ENCODE measurements at regions not wholly inside any gene's neighbourhood (a gene's known extent, or its start where the extent isn't known, plus 50 kb on each side); places are given as distances from the start of the nearest gene placed in this dataset.

DNA sequence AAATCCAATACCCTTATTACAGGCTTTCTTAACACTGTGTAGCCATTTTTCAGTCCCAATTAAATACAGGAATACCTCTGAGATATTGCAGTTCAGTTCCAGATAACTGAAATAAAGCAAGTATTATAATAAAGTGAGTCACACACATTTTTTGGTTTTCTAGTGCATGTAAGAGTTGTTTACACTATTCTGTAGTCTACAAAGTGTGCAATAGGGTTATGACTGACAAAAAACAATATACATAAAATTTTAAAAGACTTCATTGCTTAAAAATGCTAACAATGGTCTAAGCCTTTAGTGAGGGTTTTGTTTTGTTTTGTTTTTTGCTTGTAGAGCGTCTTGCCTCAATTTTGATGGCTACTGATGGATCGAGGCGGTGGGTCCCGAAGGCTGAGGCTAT lies 434.4 kb upstream of the NBEA start:
- Mint-ChIP-seq H3K4me1 (no peaks in the 10 kb centered on the region), H3K36me3 (peaks cover 0 to 9% (median 0%) of the 10 kb centered on the region in 3 donors), H3K27ac (no peak overlapping the region), H3K27me3 (ENCODE audit: low read depth in 3 of 3) (no peaks in the 10 kb centered on the region), H3K9me3 (peaks cover 2 to 58% (median 10%) of the 10 kb centered on the region in 6 donors), H3K4me3 (no peak overlapping the region)
- no peak for DNase-seq

- no peaks in the 10 kb centered on the region for H3K27me3 Mint-ChIP-seq (ENCODE audit: low read depth in 3 of 3)
- H3K9me3 Mint-ChIP-seq, result peaks cover under 1 to 41% (median 10%) of the 10 kb centered on the region in 6 donors
- peaks cover 0 to 9% (median 0%) of the 10 kb centered on the region in 3 donors for H3K36me3 Mint-ChIP-seq
- no peaks in the 10 kb centered on the region for H3K4me1 Mint-ChIP-seq
- no peak overlapping the region for H3K27ac Mint-ChIP-seq
- no peak for DNase-seq
- no peak overlapping the region for H3K4me3 Mint-ChIP-seq
Observed at GRCh38 chr13:34512817-34513216, 429.3 kb upstream of the NBEA start.

- no peak for DNase-seq
- Mint-ChIP-seq H3K4me1 (no peaks in the 10 kb centered on the region), H3K4me3 (no peak overlapping the region), H3K9me3 (peaks cover 0 to 40% (median 10%) of the 10 kb centered on the region in 6 donors), H3K36me3 (peaks cover 0 to 9% (median 0%) of the 10 kb centered on the region in 3 donors), H3K27me3 (ENCODE audit: low read depth in 3 of 3) (no peaks in the 10 kb centered on the region), H3K27ac (no peak overlapping the region)
Observed at GRCh38 chr13:34513526-34513925, 428.5 kb upstream of the NBEA start.

DNA sequence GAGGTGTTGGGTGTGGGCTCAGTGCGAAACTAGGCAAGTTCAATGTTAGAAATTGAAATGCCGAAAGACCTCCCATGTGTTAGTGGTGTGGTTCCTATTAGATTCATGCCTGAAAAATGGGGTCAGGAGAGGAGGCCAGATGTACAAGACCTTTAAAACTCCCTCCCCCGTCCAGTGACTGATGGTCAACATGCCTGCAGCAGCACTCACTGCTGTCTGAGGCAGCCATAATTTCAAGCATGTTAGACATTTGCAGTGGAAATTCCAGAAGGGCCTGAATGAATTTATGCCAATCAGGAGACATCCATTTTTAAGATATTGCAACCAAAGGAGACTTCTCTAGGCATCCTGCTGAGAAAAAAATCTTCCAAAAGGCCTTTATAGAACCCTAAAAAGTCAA lies 426.9 kb upstream of the NBEA start:
- H3K36me3 Mint-ChIP-seq, result peaks cover 0 to 3% (median 0%) of the 10 kb centered on the region in 3 donors
- H3K27me3 Mint-ChIP-seq (ENCODE audit: low read depth in 3 of 3), result peaks cover 0 to 2% (median 0%) of the 10 kb centered on the region in 3 donors
- no peak for DNase-seq
- peaks cover 0 to 33% (median 9%) of the 10 kb centered on the region in 6 donors for H3K9me3 Mint-ChIP-seq
- H3K4me1 Mint-ChIP-seq, result no peaks in the 10 kb centered on the region
- H3K4me3 Mint-ChIP-seq, result no peak overlapping the region
- H3K27ac Mint-ChIP-seq, result no peak overlapping the region

DNA sequence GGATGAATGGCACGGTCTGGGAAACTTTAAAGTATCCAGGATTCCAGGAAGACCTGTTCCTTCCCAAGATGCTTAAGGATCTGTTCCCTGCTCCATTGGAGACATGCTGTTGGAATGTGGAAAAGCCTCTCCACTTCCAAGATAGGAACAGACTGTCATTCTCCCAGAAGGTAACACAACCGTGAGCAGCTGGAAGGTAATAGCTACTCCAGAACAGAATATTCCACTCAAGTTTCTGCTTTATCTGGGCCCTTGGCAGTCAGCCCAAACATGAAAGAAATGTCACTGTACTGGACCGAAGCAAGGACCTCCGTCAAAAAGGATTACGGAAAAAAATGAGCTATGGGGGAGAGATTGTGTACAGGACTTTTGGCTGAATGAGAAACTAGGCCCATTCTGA lies 420.9 kb upstream of the NBEA start:
- Mint-ChIP-seq H3K9me3 (peaks cover 3 to 24% (median 4%) of the 10 kb centered on the region in 6 donors), H3K4me3 (no peak overlapping the region), H3K27me3 (ENCODE audit: low read depth in 3 of 3) (peaks cover 0 to 2% (median 0%) of the 10 kb centered on the region in 3 donors), H3K27ac (no peak overlapping the region), H3K36me3 (no peaks in the 10 kb centered on the region), H3K4me1 (no peaks in the 10 kb centered on the region)
- no peak for DNase-seq

GRCh38 chr13:34522808-34523207 lies 419.3 kb upstream of the NBEA start:
- Mint-ChIP-seq H3K27me3 (ENCODE audit: low read depth in 3 of 3) (peaks cover 0 to 2% (median 0%) of the 10 kb centered on the region in 3 donors), H3K36me3 (no peaks in the 10 kb centered on the region), H3K4me1 (no peaks in the 10 kb centered on the region)

DNA sequence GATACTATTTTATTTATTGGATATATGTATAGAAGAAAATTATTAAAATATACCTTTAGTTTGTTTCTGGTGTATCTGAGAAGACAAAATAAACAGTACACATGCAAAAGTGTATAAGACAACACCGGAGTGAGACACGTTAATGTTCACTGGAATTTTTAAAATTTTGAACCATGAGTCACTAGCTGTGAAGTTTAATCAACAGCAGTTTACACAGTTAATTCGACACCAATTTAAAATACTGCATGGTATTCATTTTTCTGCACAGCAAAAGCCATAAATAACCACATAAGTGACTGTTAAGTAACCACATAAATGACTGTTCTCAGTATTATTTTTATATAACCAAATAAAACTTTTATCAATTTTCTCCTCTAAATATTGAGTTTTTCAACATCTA lies 418.7 kb upstream of the NBEA start:
- no peak for DNase-seq
- Mint-ChIP-seq H3K9me3 (peaks cover 3 to 34% (median 6%) of the 10 kb centered on the region in 6 donors), H3K36me3 (no peaks in the 10 kb centered on the region), H3K27ac (no peak overlapping the region), H3K4me3 (no peak overlapping the region), H3K27me3 (ENCODE audit: low read depth in 3 of 3) (peaks cover 0 to 2% (median 0%) of the 10 kb centered on the region in 3 donors), H3K4me1 (no peaks in the 10 kb centered on the region)

More at GRCh38 chr13:34522808-34523207, 419.3 kb upstream of the NBEA start:
- DNase-seq, result no peak
- H3K9me3 Mint-ChIP-seq, result peaks cover 3 to 34% (median 6%) of the 10 kb centered on the region in 6 donors
- no peak overlapping the region for H3K4me3 Mint-ChIP-seq
- no peak overlapping the region for H3K27ac Mint-ChIP-seq

GRCh38 chr13:34533941-34534340 lies 408.1 kb upstream of the NBEA start:
- Mint-ChIP-seq H3K27me3 (ENCODE audit: low read depth in 3 of 3) (peaks cover 0 to 2% (median 0%) of the 10 kb centered on the region in 3 donors), H3K9me3 (peaks cover 8 to 41% (median 12%) of the 10 kb centered on the region in 6 donors), H3K27ac (no peak overlapping the region), H3K4me1 (no peaks in the 10 kb centered on the region), H3K4me3 (no peak overlapping the region), H3K36me3 (no peaks in the 10 kb centered on the region)
- DNase-seq, result no peak

- DNase-seq, result no peak
- peaks cover 4 to 40% (median 8%) of the 10 kb centered on the region in 6 donors for H3K9me3 Mint-ChIP-seq
- no peaks in the 10 kb centered on the region for H3K36me3 Mint-ChIP-seq
- H3K4me1 Mint-ChIP-seq, result no peaks in the 10 kb centered on the region
- H3K27ac Mint-ChIP-seq, result no peak overlapping the region
- H3K27me3 Mint-ChIP-seq (ENCODE audit: low read depth in 3 of 3), result no peaks in the 10 kb centered on the region
- no peak overlapping the region for H3K4me3 Mint-ChIP-seq
Observed at GRCh38 chr13:34542321-34542720, 399.7 kb upstream of the NBEA start.

GRCh38 chr13:34543836-34544235 lies 398.2 kb upstream of the NBEA start:
- Mint-ChIP-seq H3K4me3 (no peak overlapping the region), H3K9me3 (peaks cover under 1 to 43% (median 10%) of the 10 kb centered on the region in 6 donors), H3K27me3 (ENCODE audit: low read depth in 3 of 3) (no peaks in the 10 kb centered on the region), H3K4me1 (no peaks in the 10 kb centered on the region), H3K27ac (no peak overlapping the region), H3K36me3 (no peaks in the 10 kb centered on the region)
- no peak for DNase-seq

DNA sequence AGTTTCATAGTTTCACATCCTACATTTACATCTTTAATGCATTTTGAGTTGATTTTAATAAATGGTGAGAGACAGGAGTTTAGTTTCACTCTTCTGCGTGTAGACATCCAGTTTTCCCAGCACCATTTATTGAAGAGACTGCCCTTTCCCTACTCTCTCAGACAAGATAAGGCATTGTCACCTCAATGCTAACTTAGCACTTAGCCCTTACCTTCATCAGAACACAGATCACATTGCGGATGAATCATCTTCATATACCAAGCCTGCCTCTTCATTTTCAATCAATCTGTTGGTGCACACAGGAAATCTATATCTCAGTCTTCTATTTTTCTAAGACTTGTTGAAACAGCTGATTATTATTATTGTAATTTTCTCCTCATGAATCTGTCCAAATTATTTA lies 396.6 kb upstream of the NBEA start:
- no peak overlapping the region for H3K27ac Mint-ChIP-seq
- H3K4me1 Mint-ChIP-seq, result no peaks in the 10 kb centered on the region
- no peak overlapping the region for H3K4me3 Mint-ChIP-seq
- H3K27me3 Mint-ChIP-seq (ENCODE audit: low read depth in 3 of 3), result no peaks in the 10 kb centered on the region
- peaks cover 0 to 36% (median 10%) of the 10 kb centered on the region in 6 donors for H3K9me3 Mint-ChIP-seq
- DNase-seq, result no peak
- no peaks in the 10 kb centered on the region for H3K36me3 Mint-ChIP-seq

DNA sequence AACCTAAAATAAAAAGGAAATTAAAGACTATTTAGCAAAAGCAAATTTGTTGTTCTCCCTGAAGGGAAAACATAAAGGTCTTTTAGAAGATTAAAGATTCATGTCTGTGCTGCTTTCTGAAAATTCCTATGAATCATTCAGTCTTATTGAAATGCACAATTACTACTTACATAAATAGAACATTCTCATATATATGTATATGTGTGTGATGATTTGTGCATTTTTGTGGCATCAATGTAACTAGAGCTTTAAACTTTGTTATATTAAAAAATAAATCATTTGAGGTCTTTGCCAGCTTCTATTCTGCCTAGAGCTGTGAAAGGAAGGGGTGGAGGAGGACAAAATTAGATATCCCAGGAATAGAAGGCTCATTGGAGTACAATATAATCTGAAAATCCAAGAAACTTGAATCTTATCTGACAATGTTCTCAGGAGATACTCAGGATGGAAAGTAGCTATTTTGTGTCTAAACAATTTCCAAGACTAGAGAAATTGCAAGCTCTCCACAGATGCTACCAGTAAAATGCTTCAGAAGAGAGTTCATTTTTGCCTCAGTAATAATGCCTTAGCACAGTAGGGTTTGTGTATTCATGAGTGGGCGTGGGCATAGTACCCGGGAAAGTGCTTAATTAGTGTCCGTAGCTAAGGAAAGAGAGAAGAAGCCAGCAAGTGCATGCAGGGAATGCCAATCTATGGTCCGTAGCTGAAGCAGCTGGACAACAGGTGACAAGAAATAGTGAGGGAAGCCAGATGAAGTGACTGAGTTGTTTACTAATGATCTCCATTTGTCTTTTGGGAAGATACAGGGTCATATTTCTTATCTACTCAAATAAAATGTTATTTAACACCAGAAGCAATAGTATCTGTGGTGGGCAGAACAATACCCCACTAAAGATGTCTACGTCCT lies 395.5 kb upstream of the NBEA start:
- H3K27ac Mint-ChIP-seq, result no peak overlapping the region
- no peaks in the 10 kb centered on the region for H3K27me3 Mint-ChIP-seq (ENCODE audit: low read depth in 3 of 3)
- no peaks in the 10 kb centered on the region for H3K36me3 Mint-ChIP-seq
- H3K9me3 Mint-ChIP-seq, result peaks cover 3 to 41% (median 10%) of the 10 kb centered on the region in 6 donors
- DNase-seq, result no peak
- no peaks in the 10 kb centered on the region for H3K4me1 Mint-ChIP-seq
- no peak overlapping the region for H3K4me3 Mint-ChIP-seq

DNA sequence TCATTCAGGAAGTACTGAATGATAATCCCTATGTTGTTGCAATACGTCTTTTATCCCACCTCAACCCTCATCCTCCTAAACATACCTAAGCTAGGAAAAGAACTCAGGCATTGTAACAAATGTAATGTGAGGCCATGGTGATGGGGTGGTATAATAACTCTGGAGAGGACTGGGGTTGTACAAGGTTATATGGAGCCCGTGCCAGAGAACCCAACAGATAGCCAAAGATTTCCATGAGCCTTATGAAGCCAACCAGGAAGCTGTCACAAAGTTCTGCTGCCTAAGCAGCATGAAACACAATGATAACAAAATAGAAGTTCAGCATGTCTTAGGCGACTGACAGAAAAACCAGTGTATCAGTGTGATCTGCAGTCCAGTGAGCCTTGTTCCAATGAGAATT lies 394.1 kb upstream of the NBEA start:
- no peaks in the 10 kb centered on the region for H3K4me1 Mint-ChIP-seq
- no peak overlapping the region for H3K4me3 Mint-ChIP-seq
- peaks cover 5 to 32% (median 9%) of the 10 kb centered on the region in 6 donors for H3K9me3 Mint-ChIP-seq
- H3K27ac Mint-ChIP-seq, result no peak overlapping the region
- H3K36me3 Mint-ChIP-seq, result no peaks in the 10 kb centered on the region
- H3K27me3 Mint-ChIP-seq (ENCODE audit: low read depth in 3 of 3), result no peaks in the 10 kb centered on the region
- DNase-seq, result no peak

DNA sequence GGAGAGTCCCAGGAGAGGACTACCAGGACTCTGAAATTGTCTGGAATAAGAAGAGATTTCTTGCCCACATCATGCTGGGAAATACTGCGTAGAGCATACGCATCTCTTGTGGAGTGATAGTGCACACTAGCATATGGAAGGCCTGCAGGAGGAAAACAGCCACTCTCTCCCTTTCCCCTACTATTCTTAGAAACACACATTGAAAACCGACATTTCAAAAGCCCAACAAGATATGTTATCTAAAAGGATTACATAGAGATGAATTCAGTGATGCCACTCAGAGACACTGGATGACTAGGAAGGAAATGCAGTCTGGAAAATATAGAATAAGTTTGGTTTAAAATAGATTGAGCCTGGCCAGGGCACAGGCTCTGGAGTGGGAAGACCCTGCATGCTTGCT lies 388.7 kb upstream of the NBEA start:
- Mint-ChIP-seq H3K9me3 (peaks cover 0 to 30% (median 9%) of the 10 kb centered on the region in 6 donors), H3K4me3 (no peak overlapping the region), H3K27me3 (ENCODE audit: low read depth in 3 of 3) (peaks cover 0 to 2% (median 0%) of the 10 kb centered on the region in 3 donors), H3K27ac (no peak overlapping the region), H3K36me3 (no peaks in the 10 kb centered on the region), H3K4me1 (no peaks in the 10 kb centered on the region)
- no peak for DNase-seq

All from immature natural killer cell (primary cell).